Loucy (cell line): ENCODE measurements at regions not wholly inside any gene's neighbourhood (a gene's known extent, or its start where the extent isn't known, plus 50 kb on each side); places are given as distances from the start of the nearest gene placed in this dataset.

Experiments
- H2AFZ ChIP-seq: fragments of 200-600 bp; sonication (generic); 2 replicates; pipeline ENCODE4 v1.6.0; 2016; ENCODE audit warnings: antibody characterized with exemption, mild to moderate bottlenecking, low read length, moderate library complexity
- H3F3A ChIP-seq: fragments of 200-600 bp; 2 replicates; pipeline ENCODE4 v1.6.0; 2016; ENCODE audit warnings: antibody characterized with exemption, low read depth, mild to moderate bottlenecking
- H3K27me3 ChIP-seq: fragments of 200-600 bp; sonication (generic); 2 replicates; pipeline ENCODE4 v1.6.1; 2014; ENCODE audit warnings: low read length, mild to moderate bottlenecking; ENCODE audit not compliant: insufficient read depth, poor library complexity, severe bottlenecking
- H3K36me3 ChIP-seq: fragments of 200-600 bp; sonication (generic); 2 replicates; pipeline ENCODE4 v1.6.1; 2016; ENCODE audit warnings: low read length; ENCODE audit not compliant: insufficient read depth
- H3K4me1 ChIP-seq: fragments of 200-600 bp; sonication (generic); 2 replicates; pipeline ENCODE4 v1.5.1; 2014; ENCODE audit warnings: low read length, mild to moderate bottlenecking; ENCODE audit not compliant: insufficient read depth, poor library complexity, severe bottlenecking
- H3K4me2 ChIP-seq: fragments of 200-600 bp; sonication (generic); 2 replicates; pipeline ENCODE4 v1.6.0; 2014; ENCODE audit warnings: antibody characterized with exemption, low read length, low read depth, mild to moderate bottlenecking; ENCODE audit not compliant: poor library complexity, severe bottlenecking
- H3K4me3 ChIP-seq: fragments of 200-600 bp; sonication (generic); 2 replicates; pipeline ENCODE4 v1.5.1; 2014; ENCODE audit warnings: low read length, mild to moderate bottlenecking, mixed read lengths; ENCODE audit not compliant: poor library complexity, severe bottlenecking
- H3K79me2 ChIP-seq: fragments of 200-600 bp; sonication (generic); 2 replicates; pipeline ENCODE4 v1.6.1; 2014; ENCODE audit warnings: low read length; ENCODE audit not compliant: insufficient read depth
- H3K9ac ChIP-seq: fragments of 200-600 bp; sonication (generic); 2 replicates; pipeline ENCODE4 v1.6.0; 2014; ENCODE audit warnings: mild to moderate bottlenecking, low read depth, low read length, moderate library complexity; ENCODE audit not compliant: poor library complexity, severe bottlenecking
- H3K9me2 ChIP-seq: fragments of 200-600 bp; sonication (generic); replicated peaks from 2 replicates; pipeline ENCODE4 v1.6.1; 2016; ENCODE audit warnings: low read depth, low read length, mixed read lengths
- H3K9me3 ChIP-seq: fragments of 200-600 bp; sonication (generic); 2 replicates; pipeline ENCODE4 v1.6.1; 2014; ENCODE audit warnings: mild to moderate bottlenecking, antibody characterized with exemption, low read length, low read depth; ENCODE audit not compliant: insufficient read depth
- H4K20me1 ChIP-seq: fragments of 200-600 bp; sonication (generic); 2 replicates; pipeline ENCODE4 v1.6.0; 2014; ENCODE audit warnings: antibody characterized with exemption, low read length, mild to moderate bottlenecking; ENCODE audit not compliant: insufficient read depth, poor library complexity, severe bottlenecking
- CTCF ChIP-seq: fragments of 200-600 bp; sonication (generic); conservative IDR thresholded peaks from 2 replicates; pipeline ENCODE4 v1.5.1; 2014; ENCODE audit warnings: mild to moderate bottlenecking, antibody characterized with exemption, low read length
- EZH2phosphoT487 ChIP-seq: fragments of 200-600 bp; IDR thresholded peaks from 2 replicates; pipeline ENCODE4 v1.6.1; 2018; ENCODE audit warnings: antibody characterized with exemption, mild to moderate bottlenecking, moderate library complexity, borderline replicate concordance

GRCh38 chr16:49919327-49919726 lies 63.4 kb upstream of the ZNF423 start:
- Histone ChIP-seq H4K20me1 (no peaks in the 10 kb centered on the region), H3K4me2 (no peak overlapping the region), H3K9ac (no peak overlapping the region), H3K4me3 (no peak overlapping the region), H3K79me2 (no peaks in the 10 kb centered on the region), H3K36me3 (no peaks in the 10 kb centered on the region), H3F3A (no peaks in the 10 kb centered on the region), H3K27me3 (no peaks in the 10 kb centered on the region), H3K9me3 (no peaks in the 10 kb centered on the region), H3K4me1 (no peaks in the 10 kb centered on the region), H2AFZ (no peak overlapping the region), H3K9me2 (no peaks in the 10 kb centered on the region)
- TF ChIP-seq CTCF (no peak), EZH2phosphoT487 (no peak)

GRCh38 chr16:49920397-49920796 lies 64.5 kb upstream of the ZNF423 start:
- Histone ChIP-seq H3K9me2 (no peaks in the 10 kb centered on the region), H3K4me3 (no peak overlapping the region), H4K20me1 (no peaks in the 10 kb centered on the region), H3K79me2 (no peaks in the 10 kb centered on the region), H3K4me2 (no peak overlapping the region), H3K9me3 (no peaks in the 10 kb centered on the region), H3K4me1 (no peaks in the 10 kb centered on the region), H3K36me3 (no peaks in the 10 kb centered on the region), H3F3A (no peaks in the 10 kb centered on the region), H2AFZ (no peak overlapping the region), H3K27me3 (no peaks in the 10 kb centered on the region), H3K9ac (no peak overlapping the region)
- TF ChIP-seq CTCF (no peak), EZH2phosphoT487 (no peak)

GRCh38 chr16:49921106-49921505 lies 65.2 kb upstream of the ZNF423 start:
- Histone ChIP-seq H3K36me3 (no peaks in the 10 kb centered on the region), H3K27me3 (no peaks in the 10 kb centered on the region), H3K4me1 (no peaks in the 10 kb centered on the region), H3K79me2 (no peaks in the 10 kb centered on the region), H3K9me3 (no peaks in the 10 kb centered on the region), H3K9ac (no peak overlapping the region), H3F3A (no peaks in the 10 kb centered on the region), H3K9me2 (no peaks in the 10 kb centered on the region), H3K4me3 (no peak overlapping the region), H3K4me2 (no peak overlapping the region), H2AFZ (no peak overlapping the region), H4K20me1 (no peaks in the 10 kb centered on the region)
- TF ChIP-seq CTCF: no peak
- TF ChIP-seq EZH2phosphoT487: no peak
